Omental fat pad (tissue), 3 donors: ENCODE measurements at regions not wholly inside any gene's neighbourhood (a gene's known extent, or its start where the extent isn't known, plus 50 kb on each side); places are given as distances from the start of the nearest gene placed in this dataset.
"Not testable (repeated sequence)": the region's sequence is repeated elsewhere in the genome, so short reads cannot be mapped to it uniquely, and the experiment has no call there.

Experiments used
- ATAC-seq: fragments of 150-250 bp; one replicate; pipeline ENCODE4 v1.9.1; 2016; ENCODE audit warnings: mild to moderate bottlenecking, moderate library complexity; ENCODE audit not compliant: low FRiP score
- DNase-seq: peaks from one replicate; pipeline ENCODE4 v3.0.0-alpha.2; 2019; ENCODE audit warnings: low spot score
- TF ChIP-seq, protein P1 (sequence below), 3 donors: fragments of 450-650 bp; IDR thresholded peaks; one replicate each; pipeline ENCODE4 v1.5.1; 2016 to 2017; ENCODE audit warnings: antibody characterized with exemption in 3 of 3, mild to moderate bottlenecking in 3 of 3, moderate library complexity in 2 of 3

DNA sequence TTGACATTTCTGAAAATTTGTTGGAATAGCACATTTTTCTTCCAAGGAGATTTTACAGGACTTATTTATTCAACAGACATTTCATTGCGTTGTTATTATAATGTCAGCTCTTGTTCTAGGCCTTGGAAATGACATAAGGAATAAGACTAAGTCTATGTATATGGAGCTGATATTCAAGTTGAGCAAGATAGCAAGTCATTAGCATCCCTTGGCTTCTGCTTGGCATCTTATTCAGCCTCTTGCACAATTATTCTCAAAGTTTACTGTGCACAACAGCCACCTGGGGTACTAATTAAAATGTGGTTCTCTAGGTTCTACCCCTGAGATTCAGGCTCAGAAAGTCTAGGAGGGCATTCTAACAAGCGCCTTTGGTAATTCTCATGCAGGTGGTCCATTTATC, 304.8 kb upstream of the DDI1 start:
- TF ChIP-seq, protein P1, sequence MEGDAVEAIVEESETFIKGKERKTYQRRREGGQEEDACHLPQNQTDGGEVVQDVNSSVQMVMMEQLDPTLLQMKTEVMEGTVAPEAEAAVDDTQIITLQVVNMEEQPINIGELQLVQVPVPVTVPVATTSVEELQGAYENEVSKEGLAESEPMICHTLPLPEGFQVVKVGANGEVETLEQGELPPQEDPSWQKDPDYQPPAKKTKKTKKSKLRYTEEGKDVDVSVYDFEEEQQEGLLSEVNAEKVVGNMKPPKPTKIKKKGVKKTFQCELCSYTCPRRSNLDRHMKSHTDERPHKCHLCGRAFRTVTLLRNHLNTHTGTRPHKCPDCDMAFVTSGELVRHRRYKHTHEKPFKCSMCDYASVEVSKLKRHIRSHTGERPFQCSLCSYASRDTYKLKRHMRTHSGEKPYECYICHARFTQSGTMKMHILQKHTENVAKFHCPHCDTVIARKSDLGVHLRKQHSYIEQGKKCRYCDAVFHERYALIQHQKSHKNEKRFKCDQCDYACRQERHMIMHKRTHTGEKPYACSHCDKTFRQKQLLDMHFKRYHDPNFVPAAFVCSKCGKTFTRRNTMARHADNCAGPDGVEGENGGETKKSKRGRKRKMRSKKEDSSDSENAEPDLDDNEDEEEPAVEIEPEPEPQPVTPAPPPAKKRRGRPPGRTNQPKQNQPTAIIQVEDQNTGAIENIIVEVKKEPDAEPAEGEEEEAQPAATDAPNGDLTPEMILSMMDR (IDR thresholded peaks at IDR 0.05): no peak
- DNase-seq (no peak), ATAC-seq (no peak)

DNA sequence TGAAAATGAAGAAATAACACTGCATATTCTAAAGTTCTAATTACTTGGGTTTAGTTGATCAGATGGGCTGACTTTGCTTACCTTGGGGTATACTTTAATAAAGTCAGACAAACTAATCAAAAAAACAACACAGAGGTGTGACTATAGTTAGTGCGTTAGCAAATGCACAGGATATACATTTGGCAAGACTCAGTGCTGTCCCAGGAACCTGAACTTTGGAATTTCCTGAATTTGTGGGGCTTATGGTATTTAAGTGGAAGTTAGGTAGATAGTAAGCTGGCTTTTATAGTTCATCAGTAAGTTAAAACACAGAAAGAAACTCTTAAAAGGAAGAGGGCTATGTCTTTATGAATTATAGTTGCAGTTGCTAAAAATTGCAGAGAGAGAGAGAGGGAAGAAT, 302.6 kb upstream of the DDI1 start:
- TF ChIP-seq, protein P1 (IDR thresholded peaks at IDR 0.05): no peak
- DNase-seq (no peak), ATAC-seq (no peak)

DNA sequence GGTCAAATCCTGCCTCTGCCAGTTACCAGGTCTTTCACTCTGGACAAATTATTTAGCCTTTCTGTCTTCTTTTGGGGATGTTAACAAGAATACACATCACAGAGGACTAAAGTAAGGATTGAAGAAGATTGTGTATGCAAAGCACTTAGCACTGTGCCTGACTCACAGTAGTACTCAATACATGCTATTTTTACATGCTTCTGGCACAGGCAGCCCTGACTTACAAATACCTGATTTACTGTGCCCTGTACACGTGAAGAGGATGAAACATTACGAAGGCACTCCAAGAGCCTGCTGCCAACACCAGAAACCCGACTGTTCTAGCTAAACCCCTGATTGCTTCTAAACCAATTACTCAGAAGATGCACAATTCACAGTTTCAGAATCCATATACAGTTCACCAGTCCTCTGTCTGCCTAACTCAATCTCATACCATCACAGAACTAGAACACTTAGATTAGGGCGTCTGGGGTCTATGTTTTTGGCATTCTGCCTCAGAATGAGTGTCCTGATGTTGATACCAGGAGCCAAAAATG, 300.9 kb upstream of the DDI1 start:
- TF ChIP-seq, protein P1 (IDR thresholded peaks at IDR 0.05): no peak
- ATAC-seq: no peak
- no peak for DNase-seq

DNA sequence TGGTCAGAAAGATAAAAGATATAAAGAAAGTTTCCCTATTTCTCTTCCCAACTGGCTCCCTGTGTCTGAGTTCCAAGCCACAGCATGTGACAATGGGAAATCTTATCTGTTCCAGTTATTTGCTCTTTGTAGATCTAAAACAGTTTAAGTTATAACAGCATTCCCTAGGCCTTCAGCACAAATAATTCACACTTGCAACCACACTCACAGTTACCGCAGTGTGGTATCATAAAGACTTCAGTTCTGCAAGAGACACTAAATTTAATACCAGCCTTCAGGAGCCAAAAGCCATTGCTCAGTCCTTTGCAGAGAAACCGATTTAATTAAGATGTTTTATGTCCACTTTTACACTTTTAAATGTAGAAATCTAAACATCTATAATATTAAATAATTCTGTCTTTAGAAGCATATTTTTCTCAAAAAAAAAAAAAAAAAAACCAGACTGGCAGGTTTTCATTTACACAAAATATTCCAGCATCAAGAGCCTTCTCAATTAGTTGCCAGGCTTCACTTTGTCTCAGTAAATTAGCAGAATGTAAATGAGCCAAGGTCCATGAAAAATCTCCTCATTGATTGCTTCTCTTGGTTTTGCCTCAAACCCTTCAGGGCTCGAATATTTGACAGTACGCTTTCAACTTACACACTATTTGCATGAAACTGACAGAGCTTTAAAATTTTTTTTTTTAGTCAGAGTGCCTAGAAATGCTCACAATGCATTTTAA, 300.0 kb upstream of the DDI1 start:
- ATAC-seq (no peak), DNase-seq (no peak)
- TF ChIP-seq, protein P1 (IDR thresholded peaks at IDR 0.05): no peak

DNA sequence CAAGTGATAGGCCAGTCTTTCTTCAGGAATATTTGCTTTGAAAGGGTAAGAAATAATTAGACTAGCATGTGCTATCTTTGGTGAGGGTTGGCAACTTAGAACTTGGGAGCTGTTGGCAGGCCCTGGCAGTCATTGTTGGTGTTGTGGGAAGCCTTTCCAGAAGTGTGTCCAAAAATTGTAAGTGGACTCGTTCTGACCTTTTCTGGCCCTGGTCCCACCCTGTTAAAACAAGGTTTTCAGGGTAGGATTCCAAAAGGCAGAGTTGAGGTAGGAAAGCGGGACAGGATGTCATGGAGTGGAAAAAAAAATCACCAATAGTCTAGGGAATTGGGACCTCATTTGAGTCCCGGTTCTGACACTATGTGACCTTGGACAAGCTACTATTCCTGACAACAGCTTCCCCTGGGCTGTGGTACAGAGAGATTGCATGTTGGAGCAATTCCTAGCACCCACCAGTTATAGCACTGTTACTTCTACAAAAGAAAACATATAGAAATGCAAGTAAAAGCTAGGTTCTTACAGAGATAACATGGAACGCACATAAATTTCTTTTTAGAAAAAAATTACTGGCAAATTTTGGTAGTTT, 299.3 kb upstream of the DDI1 start:
- ATAC-seq: no peak
- DNase-seq: no peak

DNA sequence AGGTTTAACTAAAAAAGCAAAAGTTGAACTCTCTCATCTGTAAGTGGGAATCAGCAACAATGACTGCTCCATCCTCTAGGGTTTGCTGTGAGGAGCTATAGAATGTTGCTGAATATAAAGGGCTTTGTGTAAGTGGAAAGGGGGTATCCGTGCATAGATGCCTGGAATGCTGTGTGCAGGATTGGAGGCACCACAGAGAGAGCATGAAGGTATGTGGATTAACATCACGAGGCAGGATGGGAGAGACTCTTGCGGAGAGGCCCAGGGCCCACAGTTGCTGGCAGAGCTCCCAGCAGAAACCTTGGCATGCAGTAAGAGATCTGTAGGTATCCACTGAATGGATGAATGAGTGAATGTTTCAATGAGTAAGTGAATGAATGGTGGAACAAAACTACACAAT, 298.7 kb upstream of the DDI1 start:
- ATAC-seq: no peak
- TF ChIP-seq, protein P1 (IDR thresholded peaks at IDR 0.05): no peak
- no peak for DNase-seq

More for the DNA sequence above, 299.3 kb upstream of the DDI1 start:
- TF ChIP-seq, protein P1 (IDR thresholded peaks at IDR 0.05): no peak

DNA sequence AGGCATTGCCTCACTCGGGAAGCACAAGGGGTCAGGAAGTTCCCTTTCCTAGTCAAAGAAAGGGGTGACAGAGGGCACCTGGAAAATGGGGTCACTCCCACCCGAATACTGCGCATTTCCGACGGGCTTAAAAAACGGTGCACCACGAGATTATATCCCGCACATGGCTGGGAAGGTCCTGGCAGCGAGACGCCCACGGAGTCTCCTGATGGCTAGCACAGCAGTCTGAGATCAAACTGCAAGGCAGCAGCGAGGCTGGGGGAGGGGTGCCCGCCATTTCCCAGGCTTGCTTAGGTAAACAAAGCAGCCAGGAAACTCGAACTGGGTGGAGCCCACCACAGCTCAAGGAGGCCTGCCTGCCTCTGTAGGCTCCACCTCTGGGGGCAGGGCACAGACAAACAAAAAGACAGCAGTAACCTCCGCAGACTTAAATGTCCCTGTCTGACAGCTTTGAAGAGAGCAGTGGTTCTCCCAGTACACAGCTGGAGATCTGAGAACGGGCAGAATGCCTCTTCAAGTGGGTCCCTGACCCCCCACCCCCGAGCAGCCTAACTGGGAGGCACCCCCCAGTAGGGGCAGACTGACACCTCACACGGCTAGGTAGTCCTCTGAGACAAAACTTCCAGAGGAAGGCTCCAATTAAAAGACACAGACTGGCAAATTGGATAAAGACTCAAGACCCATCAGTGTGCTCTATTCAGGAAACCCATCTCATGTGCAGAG, 297.2 kb upstream of the DDI1 start:
- ATAC-seq, DNase-seq: not testable (repeated sequence)
